GM21447 (cell line): ENCODE measurements at regions not wholly inside any gene's neighbourhood (a gene's known extent, or its start where the extent isn't known, plus 50 kb on each side); places are given as distances from the start of the nearest gene placed in this dataset.

Experiments used
- ATAC-seq: cut with Tn5 transposase; IDR thresholded peaks from one replicate; pipeline ENCODE4 v1.9.1; 2021; ENCODE audit not compliant: unreplicated experiment

DNA sequence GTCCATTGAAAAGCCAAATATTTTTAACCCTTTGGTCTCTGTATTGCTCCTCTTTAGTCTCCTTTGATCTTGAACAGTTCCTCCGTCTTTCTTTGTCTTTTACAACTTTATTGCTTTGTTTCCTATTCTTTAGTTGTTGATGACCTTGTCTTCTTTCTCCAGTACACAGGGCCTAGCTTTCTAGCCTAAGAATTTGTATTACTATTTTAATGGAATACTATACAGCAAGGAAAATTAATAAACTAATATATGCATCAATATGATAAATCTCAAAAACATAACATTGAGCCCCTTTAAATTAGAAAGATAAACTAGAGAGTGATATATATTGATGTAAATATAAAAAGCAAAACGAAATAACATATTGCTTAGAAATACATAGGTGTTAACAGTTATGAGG lies 88.7 kb downstream of the NR1D2 start:
- ATAC-seq: no peak

DNA sequence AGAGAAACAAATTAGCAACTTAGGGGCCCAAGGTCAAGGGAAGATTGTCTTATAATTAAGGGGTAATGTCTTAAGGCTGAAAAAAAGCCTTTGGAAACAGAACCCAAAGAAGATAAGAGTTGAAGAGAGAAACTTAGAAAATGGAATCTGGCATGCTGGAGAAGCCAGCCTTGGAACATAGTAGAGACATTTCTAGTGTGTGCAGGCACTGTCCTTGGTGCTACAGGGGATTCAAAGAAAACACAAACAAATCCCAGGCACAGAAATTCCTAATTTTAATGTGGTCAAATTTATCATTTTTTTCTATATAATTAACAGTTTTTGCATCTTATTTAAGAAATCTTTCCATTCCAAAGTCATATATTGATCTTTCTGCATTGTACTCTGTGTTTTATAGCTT lies 89.4 kb downstream of the NR1D2 start:
- ATAC-seq: no peak

GRCh38 chr3:24037971-24038370 lies 92.9 kb downstream of the NR1D2 start:
- ATAC-seq: no peak

- ATAC-seq: no peak
Measured at GRCh38 chr3:24040311-24040710, 95.2 kb downstream of the NR1D2 start.

- ATAC-seq: no peak
Measured at GRCh38 chr3:24042174-24043059, 97.3 kb downstream of the NR1D2 start.

- no peak for ATAC-seq
Measured at GRCh38 chr3:24043168-24043567, 98.1 kb downstream of the NR1D2 start.

DNA sequence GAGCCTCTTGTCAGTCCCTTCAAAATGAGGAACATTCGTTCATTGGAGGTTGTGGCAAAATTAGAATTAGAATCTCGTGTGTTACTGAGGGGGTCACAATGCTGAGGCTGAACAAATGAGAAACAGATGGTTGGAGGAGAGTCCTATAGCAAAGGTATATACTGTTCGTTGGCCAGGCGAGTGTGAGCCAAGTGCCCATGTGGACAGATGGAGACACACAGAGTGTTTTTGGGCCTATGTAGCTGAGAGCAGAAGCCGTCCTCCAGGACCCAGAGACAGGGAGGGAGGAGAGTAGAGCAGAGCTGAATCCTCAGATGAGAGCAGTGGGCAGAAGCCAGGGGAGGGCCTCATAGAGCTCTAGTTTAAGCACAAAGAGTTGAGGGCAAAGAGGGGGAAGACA lies 98.9 kb downstream of the NR1D2 start:
- no peak for ATAC-seq

- ATAC-seq: no peak
Measured at GRCh38 chr3:24046214-24046613, 101.1 kb downstream of the NR1D2 start.

- peak; percentile 23 for ATAC-seq
Measured at GRCh38 chr3:24047513-24047912, 102.4 kb downstream of the NR1D2 start.

GRCh38 chr3:24048843-24049242 lies 103.8 kb downstream of the NR1D2 start:
- no peak for ATAC-seq

- no peak for ATAC-seq
Measured at GRCh38 chr3:24052446-24052845, 107.4 kb downstream of the NR1D2 start.

GRCh38 chr3:24058940-24059705 lies 114.0 kb downstream of the NR1D2 start:
- no peak for ATAC-seq

DNA sequence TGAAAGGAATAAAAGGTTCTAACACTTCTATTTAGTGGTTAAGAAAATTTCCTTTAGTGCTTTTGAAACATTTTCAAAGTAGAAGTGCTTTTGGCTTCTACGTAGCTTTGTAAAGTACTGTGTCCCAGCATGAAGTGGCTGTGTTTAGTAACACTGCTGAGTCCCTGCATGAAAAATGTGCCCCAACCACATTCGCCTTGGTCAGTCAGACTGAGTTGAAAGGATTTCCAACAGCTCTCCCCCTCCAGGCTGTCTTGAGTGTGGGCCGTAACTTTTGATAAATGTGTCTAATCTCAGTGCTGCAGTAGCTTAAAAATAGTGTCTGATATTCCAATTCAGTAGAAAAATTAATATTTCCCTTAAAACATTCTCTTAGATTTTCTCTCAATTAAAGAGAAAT lies 115.0 kb downstream of the NR1D2 start:
- no peak for ATAC-seq

DNA sequence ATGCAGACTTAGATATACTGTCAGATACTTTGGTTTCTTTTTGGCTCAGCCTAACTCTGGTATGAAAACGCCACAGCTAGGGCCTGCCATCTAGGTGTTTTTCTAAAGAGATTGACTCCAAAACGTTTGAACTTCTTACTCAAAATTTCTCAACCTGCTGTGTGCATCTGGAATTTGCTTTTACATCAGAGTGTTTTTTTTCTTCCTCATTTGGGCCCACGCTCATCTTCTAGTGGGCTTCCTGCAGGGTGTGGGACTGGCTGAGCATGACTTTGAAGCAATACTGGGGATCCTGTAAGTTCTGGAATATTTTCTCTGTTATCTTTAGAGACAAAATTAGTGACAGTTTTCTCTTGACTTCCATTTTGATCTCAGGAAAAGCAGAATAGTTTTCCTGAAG lies 117.8 kb downstream of the NR1D2 start:
- ATAC-seq: no peak
